ENCODE measurements at regions not wholly inside any gene's neighbourhood (a gene's known extent, or its start where the extent isn't known, plus 50 kb on each side); places are given as distances from the start of the nearest gene placed in this dataset.

- DNase-seq (ENCODE audit: low spot score), result no peak
- WGBS (ENCODE audit: low lambda C conversion rate, missing lambda C conversion rate), result 81% methylated on average over 4 of the region's 4 CpGs
- no peaks in the 10 kb centered on the region for H3K9me3 ChIP-seq (ENCODE audit: low read depth)
- H3K36me3 ChIP-seq (replicated peaks; ENCODE audit: insufficient read depth, low read depth), result no peaks in the 10 kb centered on the region
- no peak overlapping the region for H3K27ac ChIP-seq
- no peaks in the 10 kb centered on the region for H3K79me2 ChIP-seq
- TF ChIP-seq EZH2phosphoT487 (IDR thresholded peaks at IDR 0.05; ENCODE audit: low read depth, severe bottlenecking, unreplicated experiment), result no peak
- TF ChIP-seq EZH2 (IDR thresholded peaks at IDR 0.05; ENCODE audit: borderline replicate concordance), result no peak
- TF ChIP-seq CTCF (IDR thresholded peaks at IDR 0.05; ENCODE audit: poor library complexity), result no peak
- H3K4me2 ChIP-seq, result no peak overlapping the region
- H3K4me1 ChIP-seq (ENCODE audit: insufficient read depth), result no peaks in the 10 kb centered on the region
- H3K27me3 ChIP-seq, result peaks cover 9% of the 10 kb centered on the region
- H3K4me3 ChIP-seq, result no peak overlapping the region
- H3K9me2 ChIP-seq (replicated peaks; ENCODE audit: insufficient read depth), result no peaks in the 10 kb centered on the region
- H2AFZ ChIP-seq, result no peak overlapping the region
- no peaks in the 10 kb centered on the region for H4K20me1 ChIP-seq (ENCODE audit: insufficient read depth, poor library complexity, severe bottlenecking)
Measured at GRCh38 chr12:3431686-3432085, 59.3 kb upstream of the PRMT8 start.

DNA sequence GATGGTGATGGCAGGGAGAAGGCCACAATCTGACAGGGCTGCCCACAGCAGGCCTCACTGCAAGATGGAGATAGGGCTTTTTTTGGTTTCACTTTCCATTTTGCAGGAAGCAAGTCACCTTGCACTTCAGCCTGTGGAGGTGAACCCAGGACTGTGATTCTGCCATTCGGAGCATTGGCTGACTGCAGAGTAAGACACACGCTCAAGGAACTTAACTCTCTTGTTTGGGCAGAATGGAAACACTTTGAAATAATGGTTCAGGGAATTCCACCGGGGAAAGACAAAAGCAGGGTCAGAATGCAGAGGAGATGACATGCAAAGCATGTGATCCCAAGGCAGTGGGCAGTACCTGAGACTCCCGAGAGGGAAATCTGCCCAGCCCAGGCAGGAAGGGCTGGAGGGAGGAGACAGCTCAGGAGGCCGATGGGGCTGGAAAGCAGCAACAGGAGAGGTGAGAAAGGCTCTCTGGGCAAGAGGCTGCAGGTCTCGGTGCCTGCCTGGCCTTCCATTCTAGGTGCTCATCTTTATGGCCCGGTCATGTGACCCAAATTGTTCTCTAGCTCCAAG is 58.7 kb upstream of the PRMT8 start:
- Histone ChIP-seq H4K20me1 (ENCODE audit: insufficient read depth, poor library complexity, severe bottlenecking) (no peaks in the 10 kb centered on the region), H3K4me2 (no peak overlapping the region), H3K27me3 (peaks cover 9% of the 10 kb centered on the region), H3K9me3 (ENCODE audit: low read depth) (no peaks in the 10 kb centered on the region), H3K27ac (no peak overlapping the region), H3K9me2 (replicated peaks; ENCODE audit: insufficient read depth) (no peaks in the 10 kb centered on the region), H3K4me1 (ENCODE audit: insufficient read depth) (no peaks in the 10 kb centered on the region), H3K4me3 (no peak overlapping the region), H3K36me3 (replicated peaks; ENCODE audit: insufficient read depth, low read depth) (no peaks in the 10 kb centered on the region), H2AFZ (no peak overlapping the region), H3K79me2 (no peaks in the 10 kb centered on the region)
- DNase-seq (ENCODE audit: low spot score), result no peak
- 57% methylated on average over 7 of the region's 7 CpGs for WGBS (ENCODE audit: low lambda C conversion rate, missing lambda C conversion rate)
- TF ChIP-seq EZH2phosphoT487 (IDR thresholded peaks at IDR 0.05; ENCODE audit: low read depth, severe bottlenecking, unreplicated experiment) (no peak), EZH2 (IDR thresholded peaks at IDR 0.05; ENCODE audit: borderline replicate concordance) (no peak), CTCF (IDR thresholded peaks at IDR 0.05; ENCODE audit: poor library complexity) (no peak)

GRCh38 chr12:3432868-3433267 is 58.1 kb upstream of the PRMT8 start:
- H3K27me3 ChIP-seq, result peaks cover 6% of the 10 kb centered on the region
- H3K4me1 ChIP-seq (ENCODE audit: insufficient read depth), result no peaks in the 10 kb centered on the region
- no peak overlapping the region for H3K4me2 ChIP-seq
- H2AFZ ChIP-seq, result no peak overlapping the region
- H3K4me3 ChIP-seq, result no peak overlapping the region
- DNase-seq (ENCODE audit: low spot score), result no peak
- H3K9me2 ChIP-seq (replicated peaks; ENCODE audit: insufficient read depth), result no peaks in the 10 kb centered on the region
- no peaks in the 10 kb centered on the region for H3K36me3 ChIP-seq (replicated peaks; ENCODE audit: insufficient read depth, low read depth)
- WGBS (ENCODE audit: low lambda C conversion rate, missing lambda C conversion rate), result 61% methylated on average over 4 of the region's 4 CpGs
- no peaks in the 10 kb centered on the region for H3K9me3 ChIP-seq (ENCODE audit: low read depth)
- H4K20me1 ChIP-seq (ENCODE audit: insufficient read depth, poor library complexity, severe bottlenecking), result no peaks in the 10 kb centered on the region
- no peak for TF ChIP-seq CTCF (IDR thresholded peaks at IDR 0.05; ENCODE audit: poor library complexity)
- no peaks in the 10 kb centered on the region for H3K79me2 ChIP-seq
- no peak overlapping the region for H3K27ac ChIP-seq

Data from hepatocyte (in vitro differentiated cells).